ENCODE measurements at regions not wholly inside any gene's neighbourhood (a gene's known extent, or its start where the extent isn't known, plus 50 kb on each side); places are given as distances from the start of the nearest gene placed in this dataset.

DNA sequence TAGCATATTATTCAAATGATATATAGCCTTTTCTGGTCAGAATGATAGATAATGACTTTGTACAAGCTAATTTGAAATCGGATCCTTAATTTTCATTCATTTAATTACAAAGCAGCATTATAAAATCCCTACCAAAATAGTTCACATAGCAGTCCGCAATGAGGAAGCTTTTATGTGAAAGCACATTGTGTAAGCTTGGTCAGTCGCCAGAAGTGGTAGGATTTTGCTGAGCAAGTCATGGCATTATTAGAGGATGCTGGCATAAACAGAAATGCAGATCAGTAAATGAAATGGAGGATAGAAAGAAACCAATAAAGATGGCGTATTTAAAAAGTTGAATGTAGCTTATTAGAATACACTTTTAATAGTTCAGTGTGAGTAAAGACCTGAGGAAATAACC is 93.2 kb upstream of the DIAPH2 start:
- TF ChIP-seq RAD51 (IDR thresholded peaks at IDR 0.05) = no peak
- TF ChIP-seq, protein P1, sequence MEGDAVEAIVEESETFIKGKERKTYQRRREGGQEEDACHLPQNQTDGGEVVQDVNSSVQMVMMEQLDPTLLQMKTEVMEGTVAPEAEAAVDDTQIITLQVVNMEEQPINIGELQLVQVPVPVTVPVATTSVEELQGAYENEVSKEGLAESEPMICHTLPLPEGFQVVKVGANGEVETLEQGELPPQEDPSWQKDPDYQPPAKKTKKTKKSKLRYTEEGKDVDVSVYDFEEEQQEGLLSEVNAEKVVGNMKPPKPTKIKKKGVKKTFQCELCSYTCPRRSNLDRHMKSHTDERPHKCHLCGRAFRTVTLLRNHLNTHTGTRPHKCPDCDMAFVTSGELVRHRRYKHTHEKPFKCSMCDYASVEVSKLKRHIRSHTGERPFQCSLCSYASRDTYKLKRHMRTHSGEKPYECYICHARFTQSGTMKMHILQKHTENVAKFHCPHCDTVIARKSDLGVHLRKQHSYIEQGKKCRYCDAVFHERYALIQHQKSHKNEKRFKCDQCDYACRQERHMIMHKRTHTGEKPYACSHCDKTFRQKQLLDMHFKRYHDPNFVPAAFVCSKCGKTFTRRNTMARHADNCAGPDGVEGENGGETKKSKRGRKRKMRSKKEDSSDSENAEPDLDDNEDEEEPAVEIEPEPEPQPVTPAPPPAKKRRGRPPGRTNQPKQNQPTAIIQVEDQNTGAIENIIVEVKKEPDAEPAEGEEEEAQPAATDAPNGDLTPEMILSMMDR (IDR thresholded peaks at IDR 0.05 in 2 of 3, conservative IDR thresholded peaks at IDR 0.05 in 1 of 3; ENCODE audit: control insufficient read depth in 2 of 3, extremely low read depth in 1 of 3, insufficient read depth in 1 of 3, low read depth in 3 of 3, low read length in 3 of 3) = no peak

Measured in GM12878 (cell line).